ENCODE measurements at regions not wholly inside any gene's neighbourhood (a gene's known extent, or its start where the extent isn't known, plus 50 kb on each side); places are given as distances from the start of the nearest gene placed in this dataset.
A peak's percentile ranks its signal among the peaks of the same experiment; 100 is the strongest.

DNA sequence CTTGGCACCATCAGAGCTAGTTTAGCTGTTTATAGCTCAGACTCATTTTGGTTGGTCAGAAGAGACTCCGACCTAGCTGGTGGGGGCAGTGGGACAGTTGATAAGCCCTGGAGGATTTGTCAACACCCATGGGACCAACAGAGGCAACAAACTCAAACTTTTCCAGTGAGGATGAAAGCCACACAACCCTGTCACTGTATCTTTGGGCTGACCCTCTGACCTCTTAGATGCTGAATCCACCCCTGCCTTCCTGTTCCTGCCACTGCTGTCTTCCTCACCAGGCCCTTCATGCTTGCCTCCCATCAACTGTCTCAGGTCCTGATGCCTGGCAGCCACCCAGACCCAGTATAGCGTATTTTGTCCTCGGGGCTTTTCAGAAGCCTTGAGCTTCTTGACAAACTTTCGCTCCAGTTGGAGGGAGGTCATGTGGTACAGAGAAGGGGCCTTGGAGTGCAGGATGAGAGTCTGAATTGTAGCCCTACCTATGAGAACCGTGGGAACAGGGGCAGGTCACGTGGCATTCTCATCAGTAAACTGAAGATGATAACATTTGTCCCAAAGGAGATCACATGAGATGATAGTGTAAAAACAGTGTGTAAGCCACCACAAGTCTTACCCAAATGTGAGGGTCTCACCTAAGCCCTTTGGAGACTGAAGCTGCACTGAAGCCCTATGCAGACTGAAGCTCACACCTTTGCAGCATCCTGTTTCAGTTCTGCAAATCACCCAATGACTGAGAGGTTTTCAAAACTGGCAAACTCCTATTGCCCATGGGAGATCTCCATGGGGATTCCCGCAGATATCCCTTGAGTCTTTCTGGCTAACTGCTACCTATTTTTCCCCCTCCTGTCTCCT is 72.0 kb upstream of the F13A1 start:
- TF ChIP-seq, protein P1, sequence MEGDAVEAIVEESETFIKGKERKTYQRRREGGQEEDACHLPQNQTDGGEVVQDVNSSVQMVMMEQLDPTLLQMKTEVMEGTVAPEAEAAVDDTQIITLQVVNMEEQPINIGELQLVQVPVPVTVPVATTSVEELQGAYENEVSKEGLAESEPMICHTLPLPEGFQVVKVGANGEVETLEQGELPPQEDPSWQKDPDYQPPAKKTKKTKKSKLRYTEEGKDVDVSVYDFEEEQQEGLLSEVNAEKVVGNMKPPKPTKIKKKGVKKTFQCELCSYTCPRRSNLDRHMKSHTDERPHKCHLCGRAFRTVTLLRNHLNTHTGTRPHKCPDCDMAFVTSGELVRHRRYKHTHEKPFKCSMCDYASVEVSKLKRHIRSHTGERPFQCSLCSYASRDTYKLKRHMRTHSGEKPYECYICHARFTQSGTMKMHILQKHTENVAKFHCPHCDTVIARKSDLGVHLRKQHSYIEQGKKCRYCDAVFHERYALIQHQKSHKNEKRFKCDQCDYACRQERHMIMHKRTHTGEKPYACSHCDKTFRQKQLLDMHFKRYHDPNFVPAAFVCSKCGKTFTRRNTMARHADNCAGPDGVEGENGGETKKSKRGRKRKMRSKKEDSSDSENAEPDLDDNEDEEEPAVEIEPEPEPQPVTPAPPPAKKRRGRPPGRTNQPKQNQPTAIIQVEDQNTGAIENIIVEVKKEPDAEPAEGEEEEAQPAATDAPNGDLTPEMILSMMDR (IDR thresholded peaks at IDR 0.05) = no peak
- Histone ChIP-seq H3K27ac (no peak overlapping the region), H3K4me3 (no peak overlapping the region)
- DNase-seq (ENCODE audit: low spot score) = no peak

- TF ChIP-seq, protein P1 (IDR thresholded peaks at IDR 0.05) = no peak
- no peak for DNase-seq (ENCODE audit: low spot score)
- H3K27ac ChIP-seq = no peak overlapping the region
- no peak overlapping the region for H3K4me3 ChIP-seq
Measured at GRCh38 chr6:6393069-6393529, 72.6 kb upstream of the F13A1 start.

GRCh38 chr6:6395581-6396197 is 75.2 kb upstream of the F13A1 start:
- H3K27ac ChIP-seq = peak overlapping the region in 1 of 2 donors; percentile 27
- TF ChIP-seq, protein P1 (IDR thresholded peaks at IDR 0.05) = no peak
- DNase-seq (ENCODE audit: low spot score) = no peak

DNA sequence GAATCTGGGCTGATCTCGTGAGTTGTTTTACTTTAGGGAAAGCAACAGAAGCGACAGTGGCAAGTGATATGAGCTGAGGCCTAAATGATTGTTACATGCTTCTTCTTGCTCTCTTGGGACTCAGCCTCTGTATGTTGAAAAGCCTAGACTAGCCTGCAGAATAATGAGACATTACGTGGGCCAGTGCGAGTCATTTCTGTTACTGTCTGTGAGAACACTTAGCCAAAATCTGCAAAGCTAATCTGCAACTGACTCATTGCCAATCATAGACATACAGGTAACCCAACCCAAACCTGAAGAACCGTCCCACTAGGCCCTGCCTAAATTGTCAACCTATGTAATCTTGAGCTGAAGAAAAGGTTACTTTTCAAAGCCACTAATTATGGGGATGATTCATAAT is 77.4 kb upstream of the F13A1 start:
- Histone ChIP-seq H3K27ac (no peak overlapping the region), H3K4me3 (no peak overlapping the region)
- TF ChIP-seq, protein P1 (IDR thresholded peaks at IDR 0.05) = no peak
- DNase-seq (ENCODE audit: low spot score) = no peak

More at GRCh38 chr6:6395581-6396197, 75.2 kb upstream of the F13A1 start:
- H3K4me3 ChIP-seq = no peak overlapping the region

DNA sequence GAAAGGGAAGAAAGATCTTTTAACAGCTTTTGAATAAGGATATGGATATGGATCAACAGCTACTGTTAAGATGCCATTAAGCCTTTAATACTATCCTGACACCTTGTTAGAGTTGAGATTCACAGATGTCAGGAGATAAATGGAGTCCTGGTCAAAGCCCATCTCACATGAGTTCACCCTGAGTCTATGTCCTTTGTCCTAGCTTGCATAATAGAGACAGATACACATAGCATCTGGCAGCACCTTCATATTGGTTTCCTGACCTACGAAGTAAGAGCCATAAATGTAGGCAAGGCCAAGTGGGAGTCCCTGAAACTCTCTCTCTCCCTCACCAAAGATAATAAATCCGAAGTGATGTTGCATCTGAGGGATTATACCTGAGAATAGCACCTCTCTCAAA is 79.1 kb upstream of the F13A1 start:
- TF ChIP-seq, protein P1 (IDR thresholded peaks at IDR 0.05) = no peak
- H3K27ac ChIP-seq = no peak overlapping the region

DNA sequence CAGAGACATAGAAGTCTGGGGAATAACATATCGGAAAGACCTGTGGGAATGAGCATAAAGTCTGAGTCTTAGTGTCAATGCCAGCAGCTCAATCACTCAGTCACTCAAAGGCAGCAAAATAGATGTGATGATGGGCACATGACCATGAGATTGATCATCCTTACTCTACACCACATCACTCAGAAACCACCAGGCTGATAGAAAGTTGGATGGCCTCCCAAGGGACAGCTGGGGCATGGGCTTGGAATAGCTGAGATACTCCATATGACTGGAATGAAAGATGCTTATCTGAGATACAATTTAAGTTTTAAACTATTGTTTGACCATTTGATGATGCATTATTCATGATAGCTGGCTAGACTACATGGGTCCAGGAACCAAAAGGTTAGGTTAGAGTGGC is 80.9 kb upstream of the F13A1 start:
- TF ChIP-seq, protein P1 (IDR thresholded peaks at IDR 0.05) = no peak
- no peak for DNase-seq (ENCODE audit: low spot score)

More for the DNA sequence above, 79.1 kb upstream of the F13A1 start:
- H3K4me3 ChIP-seq = no peak overlapping the region
- DNase-seq (ENCODE audit: low spot score) = no peak

More for the DNA sequence above, 80.9 kb upstream of the F13A1 start:
- Histone ChIP-seq H3K27ac (no peak overlapping the region), H3K4me3 (no peak overlapping the region)

Data from coronary artery (tissue), 2 donors.